ENCODE measurements at regions not wholly inside any gene's neighbourhood (a gene's known extent, or its start where the extent isn't known, plus 50 kb on each side); places are given as distances from the start of the nearest gene placed in this dataset.

GRCh38 chr7:52197221-52197620, 838.2 kb upstream of the POM121L12 start:
- no peak for TF ChIP-seq CTCF (IDR thresholded peaks at IDR 0.05; ENCODE audit: low read depth, low read length)
- H3K4me3 ChIP-seq (ENCODE audit: low read depth, low read length) = no peak overlapping the region

GRCh38 chr7:52195664-52196063, 839.8 kb upstream of the POM121L12 start:
- TF ChIP-seq CTCF (IDR thresholded peaks at IDR 0.05; ENCODE audit: low read depth, low read length) = no peak
- no peak overlapping the region for H3K4me3 ChIP-seq (ENCODE audit: low read depth, low read length)

- no peak overlapping the region for H3K4me3 ChIP-seq (ENCODE audit: low read depth, low read length)
- no peak for TF ChIP-seq CTCF (IDR thresholded peaks at IDR 0.05; ENCODE audit: low read depth, low read length)
These were observed 846.2 kb upstream of the POM121L12 start for GRCh38 chr7:52189153-52189778.

GRCh38 chr7:52184006-52184703, 851.3 kb upstream of the POM121L12 start:
- H3K4me3 ChIP-seq (ENCODE audit: low read depth, low read length) = no peak overlapping the region
- TF ChIP-seq CTCF (IDR thresholded peaks at IDR 0.05; ENCODE audit: low read depth, low read length) = no peak

- no peak for TF ChIP-seq CTCF (IDR thresholded peaks at IDR 0.05; ENCODE audit: low read depth, low read length)
- no peak overlapping the region for H3K4me3 ChIP-seq (ENCODE audit: low read depth, low read length)
These were observed 855.5 kb upstream of the POM121L12 start for GRCh38 chr7:52179934-52180333.

GRCh38 chr7:52168085-52168484, 851.5 kb upstream of the COBL start:
- no peak for TF ChIP-seq CTCF (IDR thresholded peaks at IDR 0.05; ENCODE audit: low read depth, low read length)
- H3K4me3 ChIP-seq (ENCODE audit: low read depth, low read length) = no peak overlapping the region

- no peak overlapping the region for H3K4me3 ChIP-seq (ENCODE audit: low read depth, low read length)
- no peak for TF ChIP-seq CTCF (IDR thresholded peaks at IDR 0.05; ENCODE audit: low read depth, low read length)
These were observed 846.7 kb upstream of the COBL start for GRCh38 chr7:52163311-52163710.
